Osteocyte (in vitro differentiated cells): ENCODE measurements at regions not wholly inside any gene's neighbourhood (a gene's known extent, or its start where the extent isn't known, plus 50 kb on each side); places are given as distances from the start of the nearest gene placed in this dataset.

Source experiments
- DNase-seq: peaks from one replicate; pipeline ENCODE4 v3.0.0; 2021; ENCODE audit warnings: mixed read lengths; ENCODE audit not compliant: unreplicated experiment; ENCODE audit errors: extremely low spot score
- H3K27ac Mint-ChIP-seq: one replicate; pipeline ENCODE4 v1.8.0; 2021; ENCODE audit warnings: mild to moderate bottlenecking, mixed read lengths; ENCODE audit not compliant: unreplicated experiment
- H3K27me3 Mint-ChIP-seq: one replicate; pipeline ENCODE4 v1.8.0; 2021; ENCODE audit warnings: mixed read lengths; ENCODE audit not compliant: unreplicated experiment
- H3K36me3 Mint-ChIP-seq: one replicate; pipeline ENCODE4 v1.8.0; 2021; ENCODE audit warnings: mixed read lengths; ENCODE audit not compliant: unreplicated experiment
- H3K4me1 Mint-ChIP-seq: one replicate; pipeline ENCODE4 v1.8.0; 2021; ENCODE audit warnings: mixed read lengths; ENCODE audit not compliant: unreplicated experiment
- H3K4me3 Mint-ChIP-seq: one replicate; pipeline ENCODE4 v1.8.0; 2021; ENCODE audit warnings: mild to moderate bottlenecking, moderate library complexity, mixed read lengths; ENCODE audit not compliant: unreplicated experiment
- H3K9me3 Mint-ChIP-seq: one replicate; pipeline ENCODE4 v1.8.0; 2021; ENCODE audit warnings: mixed read lengths; ENCODE audit not compliant: unreplicated experiment
- CTCF ChIP-seq: fragments of 200-600 bp; sonication (generic); IDR thresholded peaks from 2 replicates; pipeline ENCODE4 v1.5.0; 2021; ENCODE audit warnings: antibody characterized with exemption, mild to moderate bottlenecking, moderate library complexity

DNA sequence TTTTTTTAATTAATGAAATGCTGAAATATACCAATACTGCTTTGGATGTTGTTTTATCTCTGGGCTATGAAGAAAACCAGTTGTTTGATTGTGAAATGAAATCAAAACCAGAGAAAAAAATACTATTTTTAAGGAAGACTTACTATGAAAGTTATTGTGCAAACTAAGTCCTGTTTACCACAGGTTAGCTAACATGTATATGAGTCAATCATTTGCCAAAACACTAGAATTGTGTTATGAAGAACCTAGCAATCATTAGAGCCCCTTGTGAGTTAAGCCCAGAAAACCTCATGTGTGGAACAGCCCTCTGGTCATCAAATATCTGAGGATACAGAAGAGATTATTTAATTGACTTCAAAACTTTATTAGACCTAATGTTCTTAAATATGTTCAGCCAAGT is 83.7 kb downstream of the FAT3 start:
- H3K4me1 Mint-ChIP-seq: peaks cover 30% of the 10 kb centered on the region
- no peak overlapping the region for H3K27ac Mint-ChIP-seq
- no peak for DNase-seq
- H3K4me3 Mint-ChIP-seq: no peak overlapping the region
- TF ChIP-seq CTCF: no peak
- H3K27me3 Mint-ChIP-seq: no peaks in the 10 kb centered on the region
- no peaks in the 10 kb centered on the region for H3K9me3 Mint-ChIP-seq
- peaks cover 2% of the 10 kb centered on the region for H3K36me3 Mint-ChIP-seq

DNA sequence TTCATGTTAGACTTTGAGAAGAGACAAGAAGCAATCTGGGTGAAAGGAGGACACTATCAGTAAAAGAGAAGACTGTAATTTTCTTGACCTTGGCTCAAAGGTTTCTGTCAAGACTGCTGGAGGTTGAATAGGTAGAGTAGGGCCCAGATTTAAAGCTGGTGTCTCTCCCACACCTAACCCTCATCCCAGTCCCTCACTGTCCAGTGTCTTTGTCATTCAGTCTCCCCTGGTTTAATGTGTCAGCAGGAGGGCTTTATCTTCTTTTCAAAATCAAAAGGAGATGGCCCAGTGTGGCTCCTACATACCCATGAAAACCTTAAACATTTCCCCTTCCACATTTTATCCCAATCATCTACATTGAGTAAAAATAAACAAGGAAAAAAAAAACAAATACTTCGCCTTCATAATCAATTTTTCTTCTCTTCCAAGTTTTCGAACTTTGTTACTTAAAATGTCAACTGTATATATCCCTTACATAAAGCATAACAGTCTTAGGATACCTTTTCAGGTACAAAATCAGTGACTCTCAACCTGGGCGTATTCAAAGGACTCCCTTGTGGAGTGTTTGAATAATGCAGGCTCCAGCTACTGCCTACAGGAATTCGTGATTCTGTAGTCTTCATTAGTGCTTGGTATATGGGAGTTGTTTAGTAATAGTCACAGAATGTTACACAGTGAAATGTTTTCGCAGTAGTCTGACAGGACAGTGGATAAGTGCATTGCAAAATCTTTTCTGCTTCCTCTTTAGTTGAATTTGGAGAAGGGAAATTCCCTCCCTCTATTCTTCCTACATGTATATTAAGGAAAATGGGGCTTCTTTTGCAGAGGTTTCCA is 87.2 kb downstream of the FAT3 start:
- DNase-seq: no peak
- H3K27ac Mint-ChIP-seq: no peak overlapping the region
- H3K4me1 Mint-ChIP-seq: peaks cover 47% of the 10 kb centered on the region

DNA sequence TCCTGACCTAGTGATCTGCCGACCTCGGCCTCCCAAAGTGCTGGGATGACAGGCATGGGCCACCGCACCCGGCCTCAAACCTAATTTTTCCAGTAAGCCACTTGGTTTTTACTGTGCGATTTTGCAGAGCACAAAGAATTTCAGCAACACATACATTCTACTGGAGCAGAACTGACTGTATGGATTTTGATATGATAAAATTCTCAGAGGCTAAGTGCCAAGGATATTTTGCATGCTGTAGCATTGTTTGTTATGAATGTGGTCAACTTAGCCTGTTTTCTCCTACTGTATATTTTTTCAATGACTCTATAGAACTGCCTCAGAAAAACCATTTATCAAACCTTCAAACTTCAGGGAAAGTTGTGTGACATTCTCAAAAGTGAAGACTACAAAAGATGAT is 89.2 kb downstream of the FAT3 start:
- no peak for TF ChIP-seq CTCF
- Mint-ChIP-seq H3K4me1 (peaks cover 27% of the 10 kb centered on the region), H3K36me3 (no peaks in the 10 kb centered on the region), H3K27me3 (no peaks in the 10 kb centered on the region), H3K9me3 (no peaks in the 10 kb centered on the region), H3K27ac (no peak overlapping the region), H3K4me3 (no peak overlapping the region)
- DNase-seq: no peak

More for the DNA sequence above, 87.2 kb downstream of the FAT3 start:
- no peaks in the 10 kb centered on the region for H3K27me3 Mint-ChIP-seq
- H3K36me3 Mint-ChIP-seq: no peaks in the 10 kb centered on the region
- no peak for TF ChIP-seq CTCF
- H3K4me3 Mint-ChIP-seq: no peak overlapping the region
- no peaks in the 10 kb centered on the region for H3K9me3 Mint-ChIP-seq

DNA sequence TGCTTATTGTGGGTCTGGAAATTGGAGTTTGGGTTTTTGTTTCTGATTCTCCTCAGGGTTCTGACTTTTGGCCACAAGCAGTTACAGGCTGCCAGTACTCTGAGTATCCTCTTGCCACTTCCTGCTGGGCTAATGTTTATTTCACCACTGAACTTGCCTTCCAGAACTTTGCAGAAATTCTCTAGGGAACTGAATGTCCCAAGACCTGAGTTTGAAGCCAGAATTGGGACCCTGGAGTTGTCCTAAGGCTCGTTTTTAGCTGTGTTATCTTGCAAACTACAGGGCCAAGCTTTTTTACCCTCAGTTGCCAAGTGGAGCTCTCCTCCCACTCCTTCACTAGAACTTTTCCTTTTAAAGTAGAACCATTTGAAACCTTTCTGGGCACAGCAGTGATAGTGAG is 89.9 kb downstream of the FAT3 start:
- H3K4me1 Mint-ChIP-seq: peaks cover 24% of the 10 kb centered on the region
- no peak for TF ChIP-seq CTCF
- H3K36me3 Mint-ChIP-seq: no peaks in the 10 kb centered on the region
- H3K4me3 Mint-ChIP-seq: no peak overlapping the region
- peak overlapping the region; percentile 58 for H3K27ac Mint-ChIP-seq
- H3K9me3 Mint-ChIP-seq: no peaks in the 10 kb centered on the region
- no peaks in the 10 kb centered on the region for H3K27me3 Mint-ChIP-seq
- DNase-seq: no peak

- no peak overlapping the region for H3K27ac Mint-ChIP-seq
- H3K9me3 Mint-ChIP-seq: no peaks in the 10 kb centered on the region
- H3K36me3 Mint-ChIP-seq: no peaks in the 10 kb centered on the region
- peaks cover 20% of the 10 kb centered on the region for H3K4me1 Mint-ChIP-seq
- no peak for TF ChIP-seq CTCF
- no peak overlapping the region for H3K4me3 Mint-ChIP-seq
- no peaks in the 10 kb centered on the region for H3K27me3 Mint-ChIP-seq
- no peak for DNase-seq
These were observed 91.6 kb downstream of the FAT3 start for GRCh38 chr11:92316106-92316809.
